ENCODE measurements at regions not wholly inside any gene's neighbourhood (a gene's known extent, or its start where the extent isn't known, plus 50 kb on each side); places are given as distances from the start of the nearest gene placed in this dataset.
"Not testable (repeated sequence)": the region's sequence is repeated elsewhere in the genome, so short reads cannot be mapped to it uniquely, and the experiment has no call there.

GRCh38 chr6:93183531-93183972, 235.8 kb downstream of the EPHA7 start:
- no peak for DNase-seq (ENCODE audit: low spot score)

GRCh38 chr6:93182938-93183479, 236.3 kb downstream of the EPHA7 start:
- DNase-seq (ENCODE audit: low spot score) = no peak

- no peak for DNase-seq (ENCODE audit: low spot score)
Observed at GRCh38 chr6:93177918-93178317, 241.4 kb downstream of the EPHA7 start.

- DNase-seq (ENCODE audit: low spot score) = peak; percentile 6
Observed at GRCh38 chr6:93177438-93177837, 241.9 kb downstream of the EPHA7 start.

- peak; percentile 48 for DNase-seq (ENCODE audit: low spot score)
Observed at GRCh38 chr6:93176070-93176469, 243.3 kb downstream of the EPHA7 start.

GRCh38 chr6:93173573-93173972, 245.8 kb downstream of the EPHA7 start:
- not testable (repeated sequence) for DNase-seq (ENCODE audit: low spot score)

GRCh38 chr6:93165850-93166430, 253.4 kb downstream of the EPHA7 start:
- DNase-seq (ENCODE audit: low spot score) = no peak

GRCh38 chr6:93164781-93165180, 254.6 kb downstream of the EPHA7 start:
- DNase-seq (ENCODE audit: low spot score) = no peak

GRCh38 chr6:93163146-93163545, 256.2 kb downstream of the EPHA7 start:
- no peak for DNase-seq (ENCODE audit: low spot score)

- no peak for DNase-seq (ENCODE audit: low spot score)
Observed at GRCh38 chr6:93139408-93140081, 279.8 kb downstream of the EPHA7 start.

- DNase-seq (ENCODE audit: low spot score) = no peak
Observed at GRCh38 chr6:93136111-93136510, 283.2 kb downstream of the EPHA7 start.

- DNase-seq (ENCODE audit: low spot score) = no peak
Observed at GRCh38 chr6:93124006-93124632, 295.2 kb downstream of the EPHA7 start.

GRCh38 chr6:93123585-93123984, 295.8 kb downstream of the EPHA7 start:
- DNase-seq (ENCODE audit: low spot score) = no peak

- no peak for DNase-seq (ENCODE audit: low spot score)
Observed at GRCh38 chr6:93120154-93120742, 299.1 kb downstream of the EPHA7 start.

GRCh38 chr6:93105907-93106306, 313.5 kb downstream of the EPHA7 start:
- DNase-seq (ENCODE audit: low spot score) = no peak

- no peak for DNase-seq (ENCODE audit: low spot score)
Observed at GRCh38 chr6:93105017-93105416, 314.3 kb downstream of the EPHA7 start.

GRCh38 chr6:93104195-93104817, 315.1 kb downstream of the EPHA7 start:
- no peak for DNase-seq (ENCODE audit: low spot score)

- DNase-seq (ENCODE audit: low spot score) = no peak
Observed at GRCh38 chr6:93088621-93089501, 330.5 kb downstream of the EPHA7 start.

GRCh38 chr6:93087606-93088005, 331.8 kb downstream of the EPHA7 start:
- no peak for DNase-seq (ENCODE audit: low spot score)

- no peak for DNase-seq (ENCODE audit: low spot score)
Observed at GRCh38 chr6:93086351-93086750, 333.0 kb downstream of the EPHA7 start.

All from NAMALWA (cell line).